Glomerular endothelial cell (primary cell): ENCODE measurements at regions not wholly inside any gene's neighbourhood (a gene's known extent, or its start where the extent isn't known, plus 50 kb on each side); places are given as distances from the start of the nearest gene placed in this dataset.
"Not testable (repeated sequence)": the region's sequence is repeated elsewhere in the genome, so short reads cannot be mapped to it uniquely, and the experiment has no call there.

Experiments
- DNase-seq: peaks from one replicate; pipeline ENCODE4 v3.0.0-alpha.2; 2011; ENCODE audit warnings: low read depth, low spot score; ENCODE audit errors: extremely low read depth

- DNase-seq, result no peak
Observed at GRCh38 chr2:189308056-189308790, 128.7 kb upstream of the COL5A2 start.

- DNase-seq, result no peak
Observed at GRCh38 chr2:189309331-189309730, 129.8 kb upstream of the COL5A2 start.

- no peak for DNase-seq
Observed at GRCh38 chr2:189312211-189312610, 129.1 kb upstream of the WDR75 start.

GRCh38 chr2:189312643-189313042 is 128.6 kb upstream of the WDR75 start:
- DNase-seq, result no peak

- DNase-seq, result no peak
Observed at GRCh38 chr2:189318761-189319160, 122.5 kb upstream of the WDR75 start.

- not testable (repeated sequence) for DNase-seq
Observed at GRCh38 chr2:189319424-189319823, 121.8 kb upstream of the WDR75 start.

GRCh38 chr2:189327879-189328847 is 113.1 kb upstream of the WDR75 start:
- DNase-seq, result no peak

- no peak for DNase-seq
Observed at GRCh38 chr2:189328848-189329245, 112.4 kb upstream of the WDR75 start.

GRCh38 chr2:189336276-189336975 is 104.8 kb upstream of the WDR75 start:
- DNase-seq, result no peak

GRCh38 chr2:189337656-189338055 is 103.6 kb upstream of the WDR75 start:
- DNase-seq, result no peak

GRCh38 chr2:189338115-189338514 is 103.2 kb upstream of the WDR75 start:
- DNase-seq, result no peak

GRCh38 chr2:189341077-189341476 is 100.2 kb upstream of the WDR75 start:
- no peak for DNase-seq

GRCh38 chr2:189344043-189344442 is 97.2 kb upstream of the WDR75 start:
- DNase-seq, result no peak

GRCh38 chr2:189347540-189347939 is 93.7 kb upstream of the WDR75 start:
- DNase-seq, result no peak

- no peak for DNase-seq
Observed at GRCh38 chr2:189348369-189348768, 92.9 kb upstream of the WDR75 start.

GRCh38 chr2:189350540-189351209 is 90.6 kb upstream of the WDR75 start:
- no peak for DNase-seq

GRCh38 chr2:189351933-189352332 is 89.3 kb upstream of the WDR75 start:
- not testable (repeated sequence) for DNase-seq

- not testable (repeated sequence) for DNase-seq
Observed at GRCh38 chr2:189357375-189357774, 83.9 kb upstream of the WDR75 start.

- no peak for DNase-seq
Observed at GRCh38 chr2:189360861-189361260, 80.4 kb upstream of the WDR75 start.

GRCh38 chr2:189362283-189362682 is 79.0 kb upstream of the WDR75 start:
- no peak for DNase-seq

GRCh38 chr2:189363559-189363958 is 77.7 kb upstream of the WDR75 start:
- no peak for DNase-seq
